ENCODE measurements at regions not wholly inside any gene's neighbourhood (a gene's known extent, or its start where the extent isn't known, plus 50 kb on each side); places are given as distances from the start of the nearest gene placed in this dataset.

DNA sequence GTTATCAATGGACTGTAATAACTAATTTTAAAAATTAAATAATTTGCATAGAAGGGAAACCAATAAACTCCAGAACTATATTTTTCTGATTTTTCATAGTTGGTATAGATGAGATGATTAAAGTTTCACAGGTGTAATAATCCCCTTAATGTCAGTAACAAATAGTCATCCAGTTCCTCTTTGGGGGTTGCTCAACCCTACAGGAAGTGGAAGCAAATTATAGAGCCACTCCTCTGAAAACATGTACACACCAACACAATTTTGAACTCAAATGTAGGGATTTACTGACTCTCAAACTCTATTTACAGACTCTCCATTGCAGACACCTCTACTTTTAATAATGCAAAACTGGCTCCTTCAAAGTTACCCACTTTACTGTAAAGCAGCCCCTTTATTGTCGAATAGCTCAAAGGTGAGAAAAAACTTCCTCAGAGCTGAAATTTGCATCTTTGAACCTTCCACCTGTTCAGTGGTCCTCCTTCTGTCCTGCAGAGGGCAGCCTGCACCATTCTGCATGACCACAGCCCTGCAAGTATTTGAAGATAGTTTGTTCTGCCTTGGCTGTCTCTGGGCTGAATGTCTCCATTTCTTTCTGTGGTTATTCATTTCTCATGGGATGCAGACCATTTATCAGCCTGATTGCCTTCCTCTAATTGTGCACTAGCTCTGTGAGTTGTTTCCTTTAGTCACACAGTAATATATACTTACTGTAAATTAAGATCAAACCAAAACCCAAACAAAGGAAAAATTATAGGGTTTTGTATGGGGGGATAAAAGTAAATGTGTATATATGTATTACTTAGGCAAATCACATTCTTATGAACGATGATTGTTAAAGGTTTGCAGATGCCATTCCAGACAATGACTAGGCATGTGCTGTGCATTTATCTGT, 383.2 kb upstream of the SGCD start:
- TF ChIP-seq RAD21 (CRISPR knock-in tag; conservative IDR thresholded peaks at IDR 0.05 in 1 of 2, IDR thresholded peaks at IDR 0.05 in 1 of 2) (peak; percentile 15 to 34; a peak in 2 of 4 replicates), SMAD4 (CRISPR knock-in tag; conservative IDR thresholded peaks at IDR 0.05) (no peak), RFX1 (IDR thresholded peaks at IDR 0.05) (no peak), HEY1 (CRISPR knock-in tag; IDR thresholded peaks at IDR 0.05; ENCODE audit: borderline replicate concordance) (no peak)
- TF ChIP-seq, protein P1, sequence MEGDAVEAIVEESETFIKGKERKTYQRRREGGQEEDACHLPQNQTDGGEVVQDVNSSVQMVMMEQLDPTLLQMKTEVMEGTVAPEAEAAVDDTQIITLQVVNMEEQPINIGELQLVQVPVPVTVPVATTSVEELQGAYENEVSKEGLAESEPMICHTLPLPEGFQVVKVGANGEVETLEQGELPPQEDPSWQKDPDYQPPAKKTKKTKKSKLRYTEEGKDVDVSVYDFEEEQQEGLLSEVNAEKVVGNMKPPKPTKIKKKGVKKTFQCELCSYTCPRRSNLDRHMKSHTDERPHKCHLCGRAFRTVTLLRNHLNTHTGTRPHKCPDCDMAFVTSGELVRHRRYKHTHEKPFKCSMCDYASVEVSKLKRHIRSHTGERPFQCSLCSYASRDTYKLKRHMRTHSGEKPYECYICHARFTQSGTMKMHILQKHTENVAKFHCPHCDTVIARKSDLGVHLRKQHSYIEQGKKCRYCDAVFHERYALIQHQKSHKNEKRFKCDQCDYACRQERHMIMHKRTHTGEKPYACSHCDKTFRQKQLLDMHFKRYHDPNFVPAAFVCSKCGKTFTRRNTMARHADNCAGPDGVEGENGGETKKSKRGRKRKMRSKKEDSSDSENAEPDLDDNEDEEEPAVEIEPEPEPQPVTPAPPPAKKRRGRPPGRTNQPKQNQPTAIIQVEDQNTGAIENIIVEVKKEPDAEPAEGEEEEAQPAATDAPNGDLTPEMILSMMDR (IDR thresholded peaks at IDR 0.05 in 2 of 3, conservative IDR thresholded peaks at IDR 0.05 in 1 of 3; ENCODE audit: insufficient read depth in 2 of 3, low read depth in 1 of 3, low read length in 3 of 3) = peak in 2 of 3 experiments; percentile 22 to 41; a peak in 1 of 6 replicates
- peak; percentile 11 for FAIRE-seq
- H4K20me1 ChIP-seq (replicated peaks; ENCODE audit: control insufficient read depth, insufficient read depth, low read length) = no peaks in the 10 kb centered on the region
- H3K9ac ChIP-seq (ENCODE audit: insufficient read depth in 1 of 2, low read depth in 2 of 2, low read length in 2 of 2) = no peak overlapping the region
- ChIA-PET CTCF (ENCODE audit: low intra/inter-chr PET ratio) (no interaction called here), POLR2A (no interaction called here)
- no peak for ATAC-seq
- H2AFZ ChIP-seq (ENCODE audit: low read depth, low read length) = no peak overlapping the region
- in situ Hi-C loops (cut with MboI) (no loop called here), intact Hi-C loops (cut with micrococcal nuclease) (no loop called here)
- peak in 3 of 4 experiments; percentile 7 to 10 (median 9) for DNase-seq (ENCODE audit: extremely low read depth in 1 of 4, low spot score in 3 of 4)
- H3K27me3 ChIP-seq (ENCODE audit: control insufficient read depth in 2 of 2, insufficient read depth in 2 of 2, low read length in 2 of 2) = no peaks in the 10 kb centered on the region
- H3K79me2 ChIP-seq (ENCODE audit: control insufficient read depth, insufficient read depth, low read length) = no peaks in the 10 kb centered on the region
- H3K4me2 ChIP-seq (ENCODE audit: insufficient read depth, low read length) = no peak overlapping the region
- H3K9me3 ChIP-seq (replicated peaks; ENCODE audit: control insufficient read depth, insufficient read depth, low read depth, low read length) = no peaks in the 10 kb centered on the region
- 3% methylated on average over 2 of the region's 2 CpGs for WGBS (ENCODE audit: insufficient coverage, low coverage, missing lambda C conversion rate)
- BruUV-seq (replicated peaks) = no TSS peak
- H3K9me1 ChIP-seq (ENCODE audit: control insufficient read depth, insufficient read depth, low read length) = no peaks in the 10 kb centered on the region
- H3K4me1 ChIP-seq (replicated peaks in 1 of 2; ENCODE audit: control insufficient read depth in 2 of 2, insufficient read depth in 2 of 2, low read length in 2 of 2) = no peaks in the 10 kb centered on the region
- H3K36me3 ChIP-seq (ENCODE audit: control insufficient read depth, insufficient read depth, low read length) = no peaks in the 10 kb centered on the region
- H3K4me3 ChIP-seq = no peak overlapping the region
- no peak overlapping the region for H3K27ac ChIP-seq (ENCODE audit: extremely low read depth, low read depth, low read length)
